SH-SY5Y (cell line): ENCODE measurements at regions not wholly inside any gene's neighbourhood (a gene's known extent, or its start where the extent isn't known, plus 50 kb on each side); places are given as distances from the start of the nearest gene placed in this dataset.

Experiments used
- GATA2 ChIP-seq: IDR thresholded peaks from 2 replicates; pipeline ENCODE4 v1.6.1; 2011; ENCODE audit warnings: mild to moderate bottlenecking, low read depth, low read length
- GATA3 ChIP-seq: IDR thresholded peaks from 2 replicates; pipeline ENCODE4 v1.6.1; 2011; ENCODE audit warnings: low read depth, mild to moderate bottlenecking, low read length, moderate library complexity

GRCh38 chr11:134955281-134955680 is 543.2 kb upstream of the B3GAT1 start:
- no peak for TF ChIP-seq GATA2
- TF ChIP-seq GATA3, result no peak
